HL-60 (cell line): ENCODE measurements at regions not wholly inside any gene's neighbourhood (a gene's known extent, or its start where the extent isn't known, plus 50 kb on each side); places are given as distances from the start of the nearest gene placed in this dataset.

Experiments used
- DNase-seq, 2 experiments: peaks; one replicate each; pipeline ENCODE4 v3.0.0-alpha.2; 2010 to 2020; ENCODE audit warnings: low read depth in 1 of 2, low spot score in 1 of 2
- H3K27ac ChIP-seq: fragments of 250-450 bp; sonication (Bioruptor Pico); replicated peaks from 2 replicates; pipeline ENCODE4 v1.5.1; 2020; ENCODE audit warnings: mild to moderate bottlenecking, moderate library complexity
- H3K27me3 ChIP-seq: fragments of 250-450 bp; sonication (Bioruptor Pico); 2 replicates; pipeline ENCODE4 v1.5.1; 2021; ENCODE audit warnings: mild to moderate bottlenecking, moderate library complexity; ENCODE audit not compliant: insufficient read depth, poor library complexity, severe bottlenecking
- H3K4me3 ChIP-seq: replicated peaks from 2 replicates; pipeline ENCODE4 v1.5.1; 2011; ENCODE audit warnings: mild to moderate bottlenecking, control low read depth, low read length; ENCODE audit not compliant: insufficient read depth
- GABPA ChIP-seq: IDR thresholded peaks from 2 replicates; pipeline ENCODE4 v1.6.1; 2012; ENCODE audit warnings: low read depth
- POLR2AphosphoS5 ChIP-seq: IDR thresholded peaks from 2 replicates; pipeline ENCODE4 v1.6.1; 2012; ENCODE audit warnings: low read depth
- SPI1 ChIP-seq: IDR thresholded peaks from 2 replicates; pipeline ENCODE4 v1.6.1; 2012; ENCODE audit warnings: low read depth, mild to moderate bottlenecking, borderline replicate concordance
- TF ChIP-seq, protein P1 (sequence below): IDR thresholded peaks from 2 replicates; pipeline ENCODE4 v1.6.1; 2012; ENCODE audit warnings: low read depth; ENCODE audit not compliant: insufficient replicate concordance
- TF ChIP-seq, protein P2 (sequence below): IDR thresholded peaks from one replicate; pipeline ENCODE4 v1.5.1; 2011; ENCODE audit warnings: low read length, control low read depth, inconsistent platforms; ENCODE audit not compliant: insufficient read depth

GRCh38 chr6:139654309-139654708 lies 279.9 kb upstream of the CITED2 start:
- H3K4me3 ChIP-seq = no peak overlapping the region
- no peak for DNase-seq
- no peaks in the 10 kb centered on the region for H3K27me3 ChIP-seq
- no peak overlapping the region for H3K27ac ChIP-seq
- TF ChIP-seq, protein P1, sequence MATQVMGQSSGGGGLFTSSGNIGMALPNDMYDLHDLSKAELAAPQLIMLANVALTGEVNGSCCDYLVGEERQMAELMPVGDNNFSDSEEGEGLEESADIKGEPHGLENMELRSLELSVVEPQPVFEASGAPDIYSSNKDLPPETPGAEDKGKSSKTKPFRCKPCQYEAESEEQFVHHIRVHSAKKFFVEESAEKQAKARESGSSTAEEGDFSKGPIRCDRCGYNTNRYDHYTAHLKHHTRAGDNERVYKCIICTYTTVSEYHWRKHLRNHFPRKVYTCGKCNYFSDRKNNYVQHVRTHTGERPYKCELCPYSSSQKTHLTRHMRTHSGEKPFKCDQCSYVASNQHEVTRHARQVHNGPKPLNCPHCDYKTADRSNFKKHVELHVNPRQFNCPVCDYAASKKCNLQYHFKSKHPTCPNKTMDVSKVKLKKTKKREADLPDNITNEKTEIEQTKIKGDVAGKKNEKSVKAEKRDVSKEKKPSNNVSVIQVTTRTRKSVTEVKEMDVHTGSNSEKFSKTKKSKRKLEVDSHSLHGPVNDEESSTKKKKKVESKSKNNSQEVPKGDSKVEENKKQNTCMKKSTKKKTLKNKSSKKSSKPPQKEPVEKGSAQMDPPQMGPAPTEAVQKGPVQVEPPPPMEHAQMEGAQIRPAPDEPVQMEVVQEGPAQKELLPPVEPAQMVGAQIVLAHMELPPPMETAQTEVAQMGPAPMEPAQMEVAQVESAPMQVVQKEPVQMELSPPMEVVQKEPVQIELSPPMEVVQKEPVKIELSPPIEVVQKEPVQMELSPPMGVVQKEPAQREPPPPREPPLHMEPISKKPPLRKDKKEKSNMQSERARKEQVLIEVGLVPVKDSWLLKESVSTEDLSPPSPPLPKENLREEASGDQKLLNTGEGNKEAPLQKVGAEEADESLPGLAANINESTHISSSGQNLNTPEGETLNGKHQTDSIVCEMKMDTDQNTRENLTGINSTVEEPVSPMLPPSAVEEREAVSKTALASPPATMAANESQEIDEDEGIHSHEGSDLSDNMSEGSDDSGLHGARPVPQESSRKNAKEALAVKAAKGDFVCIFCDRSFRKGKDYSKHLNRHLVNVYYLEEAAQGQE = no peak
- TF ChIP-seq, protein P2, sequence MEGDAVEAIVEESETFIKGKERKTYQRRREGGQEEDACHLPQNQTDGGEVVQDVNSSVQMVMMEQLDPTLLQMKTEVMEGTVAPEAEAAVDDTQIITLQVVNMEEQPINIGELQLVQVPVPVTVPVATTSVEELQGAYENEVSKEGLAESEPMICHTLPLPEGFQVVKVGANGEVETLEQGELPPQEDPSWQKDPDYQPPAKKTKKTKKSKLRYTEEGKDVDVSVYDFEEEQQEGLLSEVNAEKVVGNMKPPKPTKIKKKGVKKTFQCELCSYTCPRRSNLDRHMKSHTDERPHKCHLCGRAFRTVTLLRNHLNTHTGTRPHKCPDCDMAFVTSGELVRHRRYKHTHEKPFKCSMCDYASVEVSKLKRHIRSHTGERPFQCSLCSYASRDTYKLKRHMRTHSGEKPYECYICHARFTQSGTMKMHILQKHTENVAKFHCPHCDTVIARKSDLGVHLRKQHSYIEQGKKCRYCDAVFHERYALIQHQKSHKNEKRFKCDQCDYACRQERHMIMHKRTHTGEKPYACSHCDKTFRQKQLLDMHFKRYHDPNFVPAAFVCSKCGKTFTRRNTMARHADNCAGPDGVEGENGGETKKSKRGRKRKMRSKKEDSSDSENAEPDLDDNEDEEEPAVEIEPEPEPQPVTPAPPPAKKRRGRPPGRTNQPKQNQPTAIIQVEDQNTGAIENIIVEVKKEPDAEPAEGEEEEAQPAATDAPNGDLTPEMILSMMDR = no peak
- TF ChIP-seq SPI1 = no peak
- no peak for TF ChIP-seq GABPA
- TF ChIP-seq POLR2AphosphoS5 = no peak

DNA sequence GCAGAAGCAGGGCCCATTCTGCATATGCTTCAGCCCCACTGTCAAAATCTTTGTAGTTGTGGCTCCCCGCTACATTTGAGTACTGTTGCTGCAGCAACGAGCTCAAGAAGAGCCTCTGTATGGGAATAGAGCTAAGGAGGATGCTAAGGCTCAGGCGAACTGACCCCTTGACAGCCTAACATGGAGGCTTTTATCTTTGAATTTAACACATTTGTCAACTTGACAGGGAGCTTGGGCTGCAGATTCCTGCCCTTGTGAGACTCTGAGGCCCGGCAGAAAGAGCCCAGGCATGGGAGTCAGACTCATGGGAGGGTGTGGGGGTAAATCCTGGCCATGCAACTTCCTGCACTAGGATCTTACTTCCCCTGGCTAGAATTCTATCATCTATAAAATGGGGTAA lies 278.7 kb upstream of the CITED2 start:
- TF ChIP-seq POLR2AphosphoS5 (no peak), SPI1 (no peak), GABPA (no peak)
- TF ChIP-seq, protein P1 = no peak
- TF ChIP-seq, protein P2 = no peak
- H3K27me3 ChIP-seq = no peaks in the 10 kb centered on the region
- no peak for DNase-seq
- no peak overlapping the region for H3K27ac ChIP-seq
- no peak overlapping the region for H3K4me3 ChIP-seq

DNA sequence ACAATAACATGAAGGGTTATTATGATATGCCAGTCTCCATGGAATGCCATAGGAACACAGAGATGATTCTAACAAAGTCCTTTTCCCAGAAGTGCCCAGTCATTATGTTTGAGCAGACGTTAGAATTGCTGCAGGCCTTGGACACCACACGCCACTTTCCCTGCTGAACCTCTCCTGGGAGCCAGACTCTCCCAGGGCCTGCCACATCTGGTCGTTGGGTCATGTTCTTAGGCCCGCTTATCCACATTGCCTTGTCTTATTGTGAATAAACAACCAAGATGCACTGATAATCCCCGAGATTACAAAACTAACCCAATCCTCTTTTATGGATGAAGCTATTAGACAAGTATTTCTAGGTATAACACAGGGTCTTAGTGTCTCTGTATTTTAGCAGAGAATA lies 276.5 kb upstream of the CITED2 start:
- TF ChIP-seq GABPA = no peak
- Histone ChIP-seq H3K4me3 (no peak overlapping the region), H3K27ac (no peak overlapping the region)

DNA sequence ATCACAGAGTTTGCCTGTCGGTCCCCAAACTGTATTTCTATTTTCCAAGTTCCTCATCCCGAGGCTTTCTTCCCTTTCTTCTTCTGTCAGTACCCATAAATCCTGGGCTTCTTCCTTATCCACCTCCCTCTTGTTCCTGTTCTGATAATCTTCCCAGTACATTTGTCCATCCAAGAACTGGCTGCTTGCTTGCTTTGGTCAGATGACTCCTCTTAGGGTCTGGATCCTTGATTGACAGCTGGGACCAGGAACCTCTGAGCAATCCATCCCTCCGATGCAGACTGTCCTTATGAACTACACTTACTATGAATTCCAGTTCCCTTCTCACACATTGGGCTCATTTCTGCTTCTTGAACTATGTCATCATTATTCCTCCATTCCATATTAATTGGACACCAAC lies 275.3 kb upstream of the CITED2 start:
- Histone ChIP-seq H3K4me3 (no peak overlapping the region), H3K27me3 (no peaks in the 10 kb centered on the region), H3K27ac (no peak overlapping the region)
- no peak for DNase-seq
- no peak for TF ChIP-seq POLR2AphosphoS5
- no peak for TF ChIP-seq GABPA
- TF ChIP-seq, protein P1 = no peak
- TF ChIP-seq, protein P2 = no peak
- TF ChIP-seq SPI1 = no peak

More for the DNA sequence above, 276.5 kb upstream of the CITED2 start:
- DNase-seq = no peak
- no peaks in the 10 kb centered on the region for H3K27me3 ChIP-seq
